ENCODE measurements at regions not wholly inside any gene's neighbourhood (a gene's known extent, or its start where the extent isn't known, plus 50 kb on each side); places are given as distances from the start of the nearest gene placed in this dataset.

GRCh38 chr3:135497979-135498378 is 467.5 kb upstream of the PPP2R3A start (continued):
- TF ChIP-seq POLR2H (tag; IDR thresholded peaks at IDR 0.05; ENCODE audit: low read depth) (no peak), HIVEP1 (CRISPR knock-in tag; IDR thresholded peaks at IDR 0.05) (no peak), FOSL1 (tag; conservative IDR thresholded peaks at IDR 0.05) (no peak), RBM17 (IDR thresholded peaks at IDR 0.05; ENCODE audit: borderline replicate concordance, low read depth, low read length) (no peak), ID3 (CRISPR knock-in tag; IDR thresholded peaks at IDR 0.05) (no peak), ID3 (tag; IDR thresholded peaks at IDR 0.05) (no peak), ARID3B (CRISPR knock-in tag; IDR thresholded peaks at IDR 0.05; ENCODE audit: borderline replicate concordance) (no peak), BMI1 (IDR thresholded peaks at IDR 0.05; ENCODE audit: low read length) (no peak), RBM34 (IDR thresholded peaks at IDR 0.05; ENCODE audit: borderline replicate concordance, insufficient read depth, low read length) (no peak), MYNN (IDR thresholded peaks at IDR 0.05) (no peak), MYNN (CRISPR knock-in tag; IDR thresholded peaks at IDR 0.05) (no peak), SETDB1 (IDR thresholded peaks at IDR 0.05; ENCODE audit: low read length) (no peak), LCOR (CRISPR knock-in tag; IDR thresholded peaks at IDR 0.05) (no peak), U2AF1 (optimal IDR thresholded peaks at IDR 0.05; ENCODE audit: low read depth, low read length) (no peak), CBX1 (IDR thresholded peaks at IDR 0.05; ENCODE audit: low read depth) (no peak)

Data from K562 (cell line).